Esophagus muscularis mucosa (tissue), 3 donors: ENCODE measurements at regions not wholly inside any gene's neighbourhood (a gene's known extent, or its start where the extent isn't known, plus 50 kb on each side); places are given as distances from the start of the nearest gene placed in this dataset.

Experiments used
- POLR2A ChIP-seq: fragments of 450-650 bp; IDR thresholded peaks from one replicate; pipeline ENCODE4 v1.6.1; 2017; ENCODE audit warnings: antibody characterized with exemption, moderate library complexity, mild to moderate bottlenecking, low read depth
- TF ChIP-seq, protein P1 (sequence below), 3 experiments: fragments of 200-600 bp in 2 of 3; fragments of 450-650 bp in 1 of 3; sonication (generic) in 2 of 3; IDR thresholded peaks; one replicate each; pipeline ENCODE4 v1.5.1; 2017 to 2019; ENCODE audit warnings: antibody characterized with exemption in 3 of 3, mild to moderate bottlenecking in 2 of 3, moderate library complexity in 1 of 3

DNA sequence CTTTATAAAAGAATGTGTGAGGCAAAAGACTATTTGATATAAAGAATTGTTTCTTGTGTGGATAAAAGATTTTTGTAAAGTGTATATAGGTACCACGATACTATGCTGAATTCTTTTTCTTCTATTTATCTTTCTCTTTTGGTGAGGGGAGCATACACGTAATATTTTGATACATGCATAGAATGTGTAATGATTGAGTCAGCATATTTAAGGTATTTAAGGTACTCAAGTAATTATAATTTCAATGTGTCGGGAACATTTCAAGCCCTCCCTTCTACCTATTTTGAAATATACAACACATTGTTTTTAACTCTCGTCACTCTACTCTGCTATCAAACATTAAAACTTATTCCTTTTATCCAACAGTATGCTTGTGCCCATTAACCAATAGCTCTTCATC, 1221.6 kb upstream of the PHF14 start:
- TF ChIP-seq, protein P1, sequence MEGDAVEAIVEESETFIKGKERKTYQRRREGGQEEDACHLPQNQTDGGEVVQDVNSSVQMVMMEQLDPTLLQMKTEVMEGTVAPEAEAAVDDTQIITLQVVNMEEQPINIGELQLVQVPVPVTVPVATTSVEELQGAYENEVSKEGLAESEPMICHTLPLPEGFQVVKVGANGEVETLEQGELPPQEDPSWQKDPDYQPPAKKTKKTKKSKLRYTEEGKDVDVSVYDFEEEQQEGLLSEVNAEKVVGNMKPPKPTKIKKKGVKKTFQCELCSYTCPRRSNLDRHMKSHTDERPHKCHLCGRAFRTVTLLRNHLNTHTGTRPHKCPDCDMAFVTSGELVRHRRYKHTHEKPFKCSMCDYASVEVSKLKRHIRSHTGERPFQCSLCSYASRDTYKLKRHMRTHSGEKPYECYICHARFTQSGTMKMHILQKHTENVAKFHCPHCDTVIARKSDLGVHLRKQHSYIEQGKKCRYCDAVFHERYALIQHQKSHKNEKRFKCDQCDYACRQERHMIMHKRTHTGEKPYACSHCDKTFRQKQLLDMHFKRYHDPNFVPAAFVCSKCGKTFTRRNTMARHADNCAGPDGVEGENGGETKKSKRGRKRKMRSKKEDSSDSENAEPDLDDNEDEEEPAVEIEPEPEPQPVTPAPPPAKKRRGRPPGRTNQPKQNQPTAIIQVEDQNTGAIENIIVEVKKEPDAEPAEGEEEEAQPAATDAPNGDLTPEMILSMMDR (IDR thresholded peaks at IDR 0.05) = no peak
- no peak for TF ChIP-seq POLR2A
